Thymus (tissue), 11 donors: ENCODE measurements at regions not wholly inside any gene's neighbourhood (a gene's known extent, or its start where the extent isn't known, plus 50 kb on each side); places are given as distances from the start of the nearest gene placed in this dataset.

ENCODE experiments used
- DNase-seq, 9 donors: peaks; one replicate each; pipeline ENCODE4 v3.0.0-alpha.2; 2013; ENCODE audit warnings: low spot score in 9 of 9, low read depth in 6 of 9, missing footprints in 1 of 9
- H3K27ac ChIP-seq, 2 donors: one replicate each; pipeline ENCODE4 v1.5.1; 2013; ENCODE audit warnings: control low read depth in 1 of 2, low read depth in 1 of 2, low read length in 1 of 2, mild to moderate bottlenecking in 1 of 2, moderate library complexity in 1 of 2
- H3K27me3 ChIP-seq, 2 donors: one replicate each; pipeline ENCODE4 v1.5.1; 2013; ENCODE audit warnings: low read length in 1 of 2; ENCODE audit not compliant: control insufficient read depth in 2 of 2, insufficient read depth in 1 of 2
- H3K36me3 ChIP-seq, 2 donors: one replicate each; pipeline ENCODE4 v1.5.1; 2013; ENCODE audit warnings: low read length in 1 of 2, mild to moderate bottlenecking in 1 of 2, moderate library complexity in 1 of 2; ENCODE audit not compliant: control insufficient read depth in 2 of 2, insufficient read depth in 2 of 2
- H3K4me1 ChIP-seq, 2 donors: one replicate each; pipeline ENCODE4 v1.5.1; 2013; ENCODE audit warnings: low read length in 2 of 2; ENCODE audit not compliant: control insufficient read depth in 2 of 2, insufficient read depth in 2 of 2
- H3K4me3 ChIP-seq, 2 donors: one replicate each; pipeline ENCODE4 v1.5.1; 2013; ENCODE audit warnings: low read length in 2 of 2, control low read depth in 1 of 2, mild to moderate bottlenecking in 1 of 2
- H3K9me3 ChIP-seq, 2 donors: one replicate each; pipeline ENCODE4 v1.5.1; 2013; ENCODE audit warnings: low read length in 1 of 2, mild to moderate bottlenecking in 1 of 2; ENCODE audit not compliant: control insufficient read depth in 2 of 2, insufficient read depth in 1 of 2
- WGBS: extraction: QIAGEN DNeasy Blood & Tissue Kit; methylation state at CpG from one replicate; pipeline ENCODE4 v1.1.7; 2013; 5-methylcytosine and 5-hydroxymethylcytosine counted together
- donor health status: healthy.

DNA sequence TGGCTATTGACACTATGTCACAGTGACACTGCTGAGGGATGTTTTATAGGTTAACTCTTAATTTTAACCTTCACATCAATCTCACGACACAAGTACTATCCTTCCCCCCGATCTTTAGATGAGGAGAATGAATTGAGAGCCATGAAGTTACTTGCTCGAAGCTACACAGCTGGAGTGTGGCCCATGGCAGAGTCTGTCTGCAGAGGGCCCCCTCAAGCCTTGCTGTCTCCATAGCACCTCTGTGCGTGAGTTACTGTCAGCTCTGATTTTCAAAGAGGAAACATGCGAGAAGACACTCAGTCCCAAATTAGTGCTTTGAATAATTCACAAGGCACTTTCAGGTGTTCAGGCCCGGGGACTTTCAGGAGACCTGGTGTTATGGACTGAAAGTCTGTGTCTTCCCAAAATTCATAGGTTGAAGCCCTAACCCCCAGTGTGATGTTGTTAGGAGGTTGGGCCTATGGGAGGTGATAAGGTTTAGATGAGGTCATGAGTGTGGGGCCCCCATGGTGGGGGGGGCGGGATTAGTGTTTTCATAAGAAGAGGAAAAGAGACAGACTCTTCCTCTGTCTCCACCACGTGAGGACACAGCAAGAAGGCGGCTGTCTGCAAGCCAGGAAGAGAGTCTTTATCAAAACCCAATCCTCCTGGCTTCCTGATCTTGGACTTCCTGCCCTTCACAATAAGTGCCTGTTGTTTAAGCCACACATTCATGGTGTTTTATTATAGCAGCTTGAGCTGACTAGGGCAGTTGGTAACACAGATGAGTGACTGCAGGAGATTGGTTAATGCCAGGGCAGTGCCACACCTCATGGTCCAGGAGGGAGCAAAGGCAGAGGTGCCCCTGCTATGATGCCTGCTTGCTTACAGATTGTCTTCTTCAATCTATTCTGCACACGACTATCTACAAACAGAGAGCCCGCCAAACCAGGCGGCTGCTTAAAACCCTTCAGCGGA lies 281.8 kb downstream of the HAPSTR1 start:
- no peak overlapping the region for H3K4me3 ChIP-seq
- WGBS: 57% methylated on average over 13 of the region's 13 CpGs
- H3K27ac ChIP-seq: no peak overlapping the region
- H3K4me1 ChIP-seq: no peaks in the 10 kb centered on the region
- H3K27me3 ChIP-seq: no peaks in the 10 kb centered on the region
- no peaks in the 10 kb centered on the region for H3K9me3 ChIP-seq
- H3K36me3 ChIP-seq: no peaks in the 10 kb centered on the region
- DNase-seq: no peak

DNA sequence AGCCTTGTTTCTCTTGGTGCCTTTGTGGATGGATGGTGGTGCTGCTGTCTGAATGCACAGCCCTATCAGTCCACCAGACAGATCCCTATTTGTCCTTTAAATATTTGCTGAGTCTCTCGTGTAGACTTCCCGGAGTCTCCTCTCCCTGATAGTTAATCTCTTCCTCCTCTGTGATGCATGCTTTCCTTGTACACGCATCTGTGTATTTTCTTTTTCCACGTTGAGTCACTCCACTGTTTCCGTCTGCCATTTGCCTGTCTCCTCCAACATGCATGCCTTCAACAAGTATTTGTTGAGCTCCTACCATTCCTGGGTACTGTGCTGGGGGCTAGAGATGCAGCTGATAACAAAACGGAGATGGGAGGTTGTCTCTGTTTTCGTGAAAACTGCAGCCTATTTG lies 282.6 kb downstream of the HAPSTR1 start:
- Histone ChIP-seq H3K27ac (no peak overlapping the region), H3K9me3 (no peaks in the 10 kb centered on the region), H3K4me3 (no peak overlapping the region), H3K4me1 (no peaks in the 10 kb centered on the region), H3K27me3 (no peaks in the 10 kb centered on the region), H3K36me3 (no peaks in the 10 kb centered on the region)
- WGBS: 33% methylated on average over 7 of the region's 7 CpGs
- DNase-seq: no peak

DNA sequence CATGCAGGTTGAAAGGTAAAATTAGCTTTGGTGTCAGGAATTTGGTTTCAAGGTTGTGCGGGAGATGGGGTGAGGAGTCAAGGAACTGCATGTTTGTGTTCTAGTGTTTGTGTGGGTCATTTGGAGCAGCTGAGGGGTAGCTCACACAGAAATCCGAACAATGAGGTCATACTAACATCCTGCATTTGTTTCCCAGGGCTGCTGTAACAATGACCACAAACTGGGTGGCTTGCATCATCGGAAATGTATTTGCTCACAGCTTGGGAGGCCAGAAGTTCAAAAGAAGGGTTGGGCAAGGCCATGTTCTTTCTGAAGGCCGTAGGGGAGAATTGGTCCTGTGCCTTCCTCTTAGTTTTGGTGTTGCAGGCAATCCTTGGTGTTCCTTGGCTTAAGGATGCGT lies 287.4 kb downstream of the HAPSTR1 start:
- no peak overlapping the region for H3K4me3 ChIP-seq
- no peak overlapping the region for H3K27ac ChIP-seq
- WGBS: 35% methylated on average over 5 of the region's 5 CpGs
- no peaks in the 10 kb centered on the region for H3K4me1 ChIP-seq
- DNase-seq: no peak
- H3K27me3 ChIP-seq: no peaks in the 10 kb centered on the region
- H3K9me3 ChIP-seq: no peaks in the 10 kb centered on the region
- H3K36me3 ChIP-seq: no peaks in the 10 kb centered on the region

DNA sequence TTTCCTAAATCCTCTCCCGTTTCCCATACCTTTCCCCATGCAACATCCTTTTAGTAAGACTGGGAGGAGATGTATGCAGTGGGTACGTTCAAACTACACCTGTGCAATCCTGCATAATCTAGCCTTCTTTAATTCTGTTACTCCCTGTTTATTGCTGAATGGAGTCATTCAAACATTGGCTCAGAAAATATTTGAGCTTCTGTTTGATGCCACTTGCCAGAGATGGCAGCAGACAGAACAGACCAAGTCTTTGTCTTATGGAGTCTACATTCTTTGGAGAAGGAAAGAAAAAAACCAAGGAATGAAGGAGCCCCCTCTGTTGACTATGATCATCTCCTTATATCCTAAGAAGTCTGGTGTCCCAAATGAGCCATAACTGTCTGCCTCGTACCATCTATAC lies 288.8 kb downstream of the HAPSTR1 start:
- no peak overlapping the region for H3K27ac ChIP-seq
- no peaks in the 10 kb centered on the region for H3K4me1 ChIP-seq
- 89% methylated on average over 3 of the region's 3 CpGs for WGBS
- no peaks in the 10 kb centered on the region for H3K9me3 ChIP-seq
- no peak overlapping the region for H3K4me3 ChIP-seq
- no peak for DNase-seq
- no peaks in the 10 kb centered on the region for H3K27me3 ChIP-seq
- no peaks in the 10 kb centered on the region for H3K36me3 ChIP-seq

DNA sequence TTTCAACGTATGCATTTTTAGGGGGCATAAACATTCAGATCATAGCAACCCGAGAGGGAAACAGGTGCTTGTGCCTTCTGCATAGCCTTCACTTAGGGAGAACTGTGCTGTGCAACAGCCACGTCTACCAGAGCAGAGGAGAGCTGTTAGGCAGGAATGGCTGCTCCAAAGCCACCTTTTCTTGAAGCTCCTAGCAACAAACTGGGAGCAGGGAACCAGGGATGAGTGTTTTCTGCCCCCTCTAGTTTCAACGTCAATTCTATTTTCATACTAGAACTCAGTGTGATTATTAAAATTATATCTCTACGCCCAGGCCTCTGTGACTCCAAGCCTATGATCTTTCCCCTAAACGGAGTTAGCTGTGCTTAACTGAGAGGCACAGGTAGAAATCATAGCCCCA lies 290.0 kb downstream of the HAPSTR1 start:
- 91% methylated on average over 6 of the region's 6 CpGs for WGBS
- no peaks in the 10 kb centered on the region for H3K9me3 ChIP-seq

DNA sequence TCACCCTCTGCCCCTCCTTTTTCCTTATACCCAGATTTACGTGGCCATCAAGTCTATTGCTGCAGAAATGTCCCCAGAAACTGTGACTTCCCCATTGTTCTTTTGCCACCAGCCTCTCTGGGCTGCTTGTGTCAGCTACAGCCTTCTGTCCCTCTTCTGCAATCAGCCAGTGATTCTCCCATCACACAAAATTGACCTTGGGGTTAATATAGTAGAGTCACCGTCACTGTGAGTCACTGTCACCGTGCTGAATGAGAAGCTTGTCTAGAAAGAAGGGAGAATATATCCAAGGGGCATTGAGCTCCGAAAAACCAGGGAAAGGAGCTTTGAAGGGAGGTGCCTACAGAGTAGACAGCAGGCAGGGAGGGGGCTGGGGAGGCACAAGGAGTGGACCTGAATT lies 290.5 kb downstream of the HAPSTR1 start:
- H3K4me1 ChIP-seq: no peaks in the 10 kb centered on the region
- WGBS: 81% methylated on average over 4 of the region's 4 CpGs
- no peak for DNase-seq
- no peaks in the 10 kb centered on the region for H3K36me3 ChIP-seq
- H3K9me3 ChIP-seq: no peaks in the 10 kb centered on the region
- no peaks in the 10 kb centered on the region for H3K27me3 ChIP-seq
- H3K4me3 ChIP-seq: no peak overlapping the region
- no peak overlapping the region for H3K27ac ChIP-seq

More for the DNA sequence above, 290.0 kb downstream of the HAPSTR1 start:
- Histone ChIP-seq H3K4me3 (no peak overlapping the region), H3K27me3 (no peaks in the 10 kb centered on the region), H3K4me1 (no peaks in the 10 kb centered on the region), H3K27ac (no peak overlapping the region), H3K36me3 (no peaks in the 10 kb centered on the region)
- DNase-seq: no peak

DNA sequence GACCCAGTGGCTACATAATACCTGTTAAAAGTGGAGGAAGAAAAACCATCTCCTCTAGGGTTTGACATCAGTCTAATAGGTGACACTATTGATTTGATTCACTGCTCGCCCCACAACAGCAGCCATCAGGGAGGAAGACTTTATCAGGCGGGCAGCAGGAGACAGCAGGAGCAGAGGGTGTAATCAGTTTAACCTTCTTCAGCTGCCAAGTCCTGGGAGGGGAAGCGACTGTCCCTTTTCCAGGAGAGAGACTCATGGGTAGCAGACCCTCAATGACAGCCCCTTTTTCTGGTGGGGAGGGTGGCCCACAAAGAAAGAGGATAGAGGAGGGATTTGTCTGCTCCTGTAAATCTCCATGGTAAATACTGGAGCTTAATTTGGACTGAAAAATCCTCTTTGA lies 291.8 kb downstream of the HAPSTR1 start:
- Histone ChIP-seq H3K27ac (no peak overlapping the region), H3K27me3 (no peaks in the 10 kb centered on the region), H3K9me3 (no peaks in the 10 kb centered on the region), H3K36me3 (no peaks in the 10 kb centered on the region), H3K4me1 (no peaks in the 10 kb centered on the region), H3K4me3 (no peak overlapping the region)
- no peak for DNase-seq
- 90% methylated on average over 3 of the region's 3 CpGs for WGBS

DNA sequence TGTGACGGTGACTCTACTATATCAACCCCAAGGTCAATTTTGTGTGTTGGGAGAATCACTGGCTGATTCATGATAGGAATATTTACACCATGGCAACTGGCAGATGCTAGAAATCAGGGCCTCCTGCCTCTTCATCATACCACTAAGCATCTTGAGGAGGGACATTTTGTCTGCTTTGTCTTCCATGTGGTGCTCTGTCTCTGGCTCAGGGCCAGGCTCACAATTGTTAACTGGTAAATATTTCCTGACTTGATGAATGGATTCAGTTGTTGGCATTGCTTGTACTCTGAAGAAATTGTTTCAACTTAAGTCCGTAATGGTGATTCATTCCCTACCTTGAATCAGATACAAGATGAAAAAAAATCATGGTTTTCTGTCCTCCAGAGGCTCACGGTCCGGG lies 292.7 kb downstream of the HAPSTR1 start:
- Histone ChIP-seq H3K4me1 (no peaks in the 10 kb centered on the region), H3K27ac (no peak overlapping the region), H3K36me3 (no peaks in the 10 kb centered on the region), H3K4me3 (no peak overlapping the region), H3K27me3 (no peaks in the 10 kb centered on the region), H3K9me3 (no peaks in the 10 kb centered on the region)
- DNase-seq: no peak
- WGBS: 83% methylated on average over 4 of the region's 4 CpGs

DNA sequence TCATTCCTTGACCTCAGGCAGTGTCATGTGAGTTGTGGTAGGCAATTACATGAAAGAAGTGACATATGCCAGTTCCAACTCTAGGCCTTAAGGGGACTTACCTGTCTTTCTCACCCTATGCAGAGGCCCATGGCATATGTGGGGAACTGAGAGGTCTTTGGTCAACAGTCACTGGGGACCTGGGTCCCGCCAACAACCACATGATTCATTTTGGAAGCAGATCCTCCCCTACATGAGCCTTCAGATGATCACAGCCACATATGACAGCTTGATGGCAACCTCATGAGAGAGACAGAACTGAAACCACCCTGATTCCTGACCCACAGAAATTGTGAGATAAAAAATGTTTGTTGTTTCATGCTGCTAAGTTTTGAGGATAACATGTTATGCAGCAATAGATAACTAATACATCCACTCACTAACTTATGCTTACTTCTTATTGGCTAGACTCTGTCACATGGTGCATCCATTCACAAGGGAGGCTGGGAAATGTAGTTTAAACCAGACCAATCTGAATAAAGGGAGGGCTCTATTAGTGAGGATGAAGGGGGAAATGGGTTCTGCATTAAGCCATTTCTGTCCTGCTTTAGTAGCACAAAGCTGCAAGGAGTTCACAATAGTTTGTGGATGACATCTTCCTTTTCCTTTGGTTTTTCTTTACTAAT lies 298.2 kb downstream of the HAPSTR1 start:
- H3K36me3 ChIP-seq: no peaks in the 10 kb centered on the region
- H3K4me1 ChIP-seq: no peaks in the 10 kb centered on the region
- no peaks in the 10 kb centered on the region for H3K27me3 ChIP-seq
- WGBS: 96% methylated on average over 1 of the region's 1 CpG
- H3K9me3 ChIP-seq: no peaks in the 10 kb centered on the region
- DNase-seq: no peak
- H3K4me3 ChIP-seq: no peak overlapping the region
- H3K27ac ChIP-seq: no peak overlapping the region
